ENCODE measurements at regions not wholly inside any gene's neighbourhood (a gene's known extent, or its start where the extent isn't known, plus 50 kb on each side); places are given as distances from the start of the nearest gene placed in this dataset.
"Not testable (repeated sequence)": the region's sequence is repeated elsewhere in the genome, so short reads cannot be mapped to it uniquely, and the experiment has no call there.

- TF ChIP-seq, protein P1, sequence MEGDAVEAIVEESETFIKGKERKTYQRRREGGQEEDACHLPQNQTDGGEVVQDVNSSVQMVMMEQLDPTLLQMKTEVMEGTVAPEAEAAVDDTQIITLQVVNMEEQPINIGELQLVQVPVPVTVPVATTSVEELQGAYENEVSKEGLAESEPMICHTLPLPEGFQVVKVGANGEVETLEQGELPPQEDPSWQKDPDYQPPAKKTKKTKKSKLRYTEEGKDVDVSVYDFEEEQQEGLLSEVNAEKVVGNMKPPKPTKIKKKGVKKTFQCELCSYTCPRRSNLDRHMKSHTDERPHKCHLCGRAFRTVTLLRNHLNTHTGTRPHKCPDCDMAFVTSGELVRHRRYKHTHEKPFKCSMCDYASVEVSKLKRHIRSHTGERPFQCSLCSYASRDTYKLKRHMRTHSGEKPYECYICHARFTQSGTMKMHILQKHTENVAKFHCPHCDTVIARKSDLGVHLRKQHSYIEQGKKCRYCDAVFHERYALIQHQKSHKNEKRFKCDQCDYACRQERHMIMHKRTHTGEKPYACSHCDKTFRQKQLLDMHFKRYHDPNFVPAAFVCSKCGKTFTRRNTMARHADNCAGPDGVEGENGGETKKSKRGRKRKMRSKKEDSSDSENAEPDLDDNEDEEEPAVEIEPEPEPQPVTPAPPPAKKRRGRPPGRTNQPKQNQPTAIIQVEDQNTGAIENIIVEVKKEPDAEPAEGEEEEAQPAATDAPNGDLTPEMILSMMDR (IDR thresholded peaks at IDR 0.05): not testable (repeated sequence)
- TF ChIP-seq EP300 (IDR thresholded peaks at IDR 0.05): not testable (repeated sequence)
Observed at GRCh38 chr1:145504834-145505413, 79.5 kb upstream of the NBPF20 start.

All from ovary (tissue), 3 donors.